ENCODE measurements at regions not wholly inside any gene's neighbourhood (a gene's known extent, or its start where the extent isn't known, plus 50 kb on each side); places are given as distances from the start of the nearest gene placed in this dataset.

DNA sequence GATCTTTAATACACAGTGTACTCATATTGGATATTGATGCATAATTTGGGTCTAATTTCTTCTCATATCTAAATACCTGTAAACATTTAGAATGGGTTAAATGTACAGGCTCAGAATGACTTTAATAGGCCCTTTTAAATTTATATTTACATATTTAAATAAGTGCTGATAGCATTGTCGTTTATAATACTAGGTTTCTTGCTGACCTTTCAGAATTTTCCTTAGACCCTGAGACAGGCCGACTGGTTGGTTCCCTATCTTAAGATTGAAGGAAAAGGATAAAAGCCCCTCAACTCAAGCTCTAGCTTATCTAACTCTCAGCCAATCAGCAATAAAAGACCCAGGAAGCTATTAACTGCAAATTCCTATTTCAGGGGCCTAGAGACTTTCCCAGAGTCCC lies 67.8 kb upstream of the HNMT start:
- H3K4me1 ChIP-seq (ENCODE audit: insufficient read depth, low read length, poor library complexity, severe bottlenecking): no peaks in the 10 kb centered on the region
- no peak overlapping the region for H3K4me3 ChIP-seq (ENCODE audit: low read length, poor library complexity, severe bottlenecking)
- TF ChIP-seq, protein P1, sequence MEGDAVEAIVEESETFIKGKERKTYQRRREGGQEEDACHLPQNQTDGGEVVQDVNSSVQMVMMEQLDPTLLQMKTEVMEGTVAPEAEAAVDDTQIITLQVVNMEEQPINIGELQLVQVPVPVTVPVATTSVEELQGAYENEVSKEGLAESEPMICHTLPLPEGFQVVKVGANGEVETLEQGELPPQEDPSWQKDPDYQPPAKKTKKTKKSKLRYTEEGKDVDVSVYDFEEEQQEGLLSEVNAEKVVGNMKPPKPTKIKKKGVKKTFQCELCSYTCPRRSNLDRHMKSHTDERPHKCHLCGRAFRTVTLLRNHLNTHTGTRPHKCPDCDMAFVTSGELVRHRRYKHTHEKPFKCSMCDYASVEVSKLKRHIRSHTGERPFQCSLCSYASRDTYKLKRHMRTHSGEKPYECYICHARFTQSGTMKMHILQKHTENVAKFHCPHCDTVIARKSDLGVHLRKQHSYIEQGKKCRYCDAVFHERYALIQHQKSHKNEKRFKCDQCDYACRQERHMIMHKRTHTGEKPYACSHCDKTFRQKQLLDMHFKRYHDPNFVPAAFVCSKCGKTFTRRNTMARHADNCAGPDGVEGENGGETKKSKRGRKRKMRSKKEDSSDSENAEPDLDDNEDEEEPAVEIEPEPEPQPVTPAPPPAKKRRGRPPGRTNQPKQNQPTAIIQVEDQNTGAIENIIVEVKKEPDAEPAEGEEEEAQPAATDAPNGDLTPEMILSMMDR (conservative IDR thresholded peaks at IDR 0.05; ENCODE audit: low read length): no peak
- TF ChIP-seq EZH2phosphoT487 (IDR thresholded peaks at IDR 0.05; ENCODE audit: borderline replicate concordance): no peak
- no peak overlapping the region for H3K4me2 ChIP-seq (ENCODE audit: low read depth, low read length, poor library complexity, severe bottlenecking)
- H3K9ac ChIP-seq (ENCODE audit: low read depth, low read length, poor library complexity, severe bottlenecking): no peak overlapping the region
- no peaks in the 10 kb centered on the region for H3K27me3 ChIP-seq (ENCODE audit: insufficient read depth, low read length, poor library complexity, severe bottlenecking)
- no peaks in the 10 kb centered on the region for H3F3A ChIP-seq (ENCODE audit: low read depth)
- no peaks in the 10 kb centered on the region for H3K9me2 ChIP-seq (replicated peaks; ENCODE audit: low read depth, low read length)
- H3K9me3 ChIP-seq (ENCODE audit: insufficient read depth, low read depth, low read length): no peaks in the 10 kb centered on the region
- H2AFZ ChIP-seq (ENCODE audit: low read length): no peak overlapping the region
- H3K79me2 ChIP-seq (ENCODE audit: insufficient read depth, low read length): no peaks in the 10 kb centered on the region
- no peaks in the 10 kb centered on the region for H3K36me3 ChIP-seq (ENCODE audit: insufficient read depth, low read length)
- H4K20me1 ChIP-seq (ENCODE audit: insufficient read depth, low read length, poor library complexity, severe bottlenecking): no peaks in the 10 kb centered on the region

DNA sequence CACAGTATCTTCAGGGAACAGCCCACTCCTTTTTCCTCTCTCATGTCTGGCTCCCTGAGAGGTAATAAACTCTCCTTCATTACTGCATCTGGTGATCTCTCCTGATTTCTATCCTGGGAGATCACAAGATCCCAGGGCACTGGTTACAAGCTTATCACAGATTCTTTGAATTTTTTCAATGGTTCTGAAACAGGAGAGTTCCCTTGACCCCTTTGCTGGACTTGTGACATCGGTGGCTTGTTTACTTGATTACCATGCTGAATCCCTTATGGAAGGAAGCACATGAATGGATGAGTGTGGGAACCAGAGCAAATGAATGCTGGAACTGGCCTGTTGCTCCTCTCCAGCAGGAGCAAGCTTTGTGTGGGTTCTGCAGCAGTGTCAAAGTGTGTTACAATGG lies 67.2 kb upstream of the HNMT start:
- Histone ChIP-seq H3K9ac (ENCODE audit: low read depth, low read length, poor library complexity, severe bottlenecking) (no peak overlapping the region), H4K20me1 (ENCODE audit: insufficient read depth, low read length, poor library complexity, severe bottlenecking) (no peaks in the 10 kb centered on the region)
- TF ChIP-seq, protein P1 (conservative IDR thresholded peaks at IDR 0.05; ENCODE audit: low read length): no peak
- TF ChIP-seq EZH2phosphoT487 (IDR thresholded peaks at IDR 0.05; ENCODE audit: borderline replicate concordance): no peak

DNA sequence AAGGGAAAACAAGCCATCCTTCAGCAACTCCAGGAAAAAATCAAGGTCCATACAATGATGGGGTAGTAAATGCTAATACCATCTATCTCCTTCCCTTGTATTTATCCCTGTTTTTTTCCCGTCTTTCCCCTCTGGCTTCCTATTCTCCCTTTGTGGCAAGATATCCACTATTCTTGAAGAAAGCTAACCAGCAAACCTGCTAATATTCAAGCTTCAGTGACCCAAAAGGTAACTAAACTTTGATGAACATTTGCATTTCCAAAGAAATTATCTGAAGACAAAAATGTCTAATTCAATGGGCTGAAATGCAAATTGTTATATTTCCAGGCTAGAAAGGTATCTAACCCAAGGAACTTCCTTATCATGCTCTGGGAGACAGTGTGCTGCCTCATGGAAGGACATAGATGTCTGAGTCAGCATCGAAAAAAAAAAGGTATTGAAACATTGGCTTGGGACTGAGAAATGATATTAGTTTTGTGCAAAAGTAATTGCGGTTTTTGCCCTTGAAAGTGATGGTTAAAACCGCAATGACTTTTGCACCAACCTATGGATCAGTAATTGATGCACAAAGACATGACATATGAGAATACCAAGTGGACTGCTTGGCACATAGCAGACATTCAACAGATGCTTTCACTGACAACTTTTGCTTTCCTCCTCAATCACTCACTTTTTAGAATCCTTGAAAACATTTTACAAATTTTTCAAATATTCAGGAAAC lies 63.7 kb upstream of the HNMT start:
- Histone ChIP-seq H3F3A (ENCODE audit: low read depth) (no peaks in the 10 kb centered on the region), H3K9me3 (ENCODE audit: insufficient read depth, low read depth, low read length) (no peaks in the 10 kb centered on the region), H3K9ac (ENCODE audit: low read depth, low read length, poor library complexity, severe bottlenecking) (no peak overlapping the region), H3K36me3 (ENCODE audit: insufficient read depth, low read length) (no peaks in the 10 kb centered on the region), H3K4me3 (ENCODE audit: low read length, poor library complexity, severe bottlenecking) (no peak overlapping the region), H3K9me2 (replicated peaks; ENCODE audit: low read depth, low read length) (no peaks in the 10 kb centered on the region), H4K20me1 (ENCODE audit: insufficient read depth, low read length, poor library complexity, severe bottlenecking) (no peaks in the 10 kb centered on the region), H3K27me3 (ENCODE audit: insufficient read depth, low read length, poor library complexity, severe bottlenecking) (no peaks in the 10 kb centered on the region), H3K79me2 (ENCODE audit: insufficient read depth, low read length) (no peaks in the 10 kb centered on the region), H2AFZ (ENCODE audit: low read length) (no peak overlapping the region), H3K4me2 (ENCODE audit: low read depth, low read length, poor library complexity, severe bottlenecking) (no peak overlapping the region), H3K4me1 (ENCODE audit: insufficient read depth, low read length, poor library complexity, severe bottlenecking) (no peaks in the 10 kb centered on the region)
- TF ChIP-seq, protein P1 (conservative IDR thresholded peaks at IDR 0.05; ENCODE audit: low read length): no peak

More for the DNA sequence above, 67.2 kb upstream of the HNMT start:
- no peaks in the 10 kb centered on the region for H3K9me3 ChIP-seq (ENCODE audit: insufficient read depth, low read depth, low read length)
- no peaks in the 10 kb centered on the region for H3K4me1 ChIP-seq (ENCODE audit: insufficient read depth, low read length, poor library complexity, severe bottlenecking)
- H3K4me2 ChIP-seq (ENCODE audit: low read depth, low read length, poor library complexity, severe bottlenecking): no peak overlapping the region
- no peaks in the 10 kb centered on the region for H3K27me3 ChIP-seq (ENCODE audit: insufficient read depth, low read length, poor library complexity, severe bottlenecking)
- no peaks in the 10 kb centered on the region for H3K79me2 ChIP-seq (ENCODE audit: insufficient read depth, low read length)
- H3K9me2 ChIP-seq (replicated peaks; ENCODE audit: low read depth, low read length): no peaks in the 10 kb centered on the region
- no peak overlapping the region for H2AFZ ChIP-seq (ENCODE audit: low read length)
- H3K4me3 ChIP-seq (ENCODE audit: low read length, poor library complexity, severe bottlenecking): no peak overlapping the region
- no peaks in the 10 kb centered on the region for H3F3A ChIP-seq (ENCODE audit: low read depth)
- no peaks in the 10 kb centered on the region for H3K36me3 ChIP-seq (ENCODE audit: insufficient read depth, low read length)
